T-helper 2 cell (primary cell): ENCODE measurements at regions not wholly inside any gene's neighbourhood (a gene's known extent, or its start where the extent isn't known, plus 50 kb on each side); places are given as distances from the start of the nearest gene placed in this dataset.
"Not testable (repeated sequence)": the region's sequence is repeated elsewhere in the genome, so short reads cannot be mapped to it uniquely, and the experiment has no call there.

ENCODE experiments used
- DNase-seq, 5 experiments: peaks; one replicate each; pipeline versions ENCODE4 v3.0.0 to v3.0.0-alpha.2; 2012 to 2022

DNA sequence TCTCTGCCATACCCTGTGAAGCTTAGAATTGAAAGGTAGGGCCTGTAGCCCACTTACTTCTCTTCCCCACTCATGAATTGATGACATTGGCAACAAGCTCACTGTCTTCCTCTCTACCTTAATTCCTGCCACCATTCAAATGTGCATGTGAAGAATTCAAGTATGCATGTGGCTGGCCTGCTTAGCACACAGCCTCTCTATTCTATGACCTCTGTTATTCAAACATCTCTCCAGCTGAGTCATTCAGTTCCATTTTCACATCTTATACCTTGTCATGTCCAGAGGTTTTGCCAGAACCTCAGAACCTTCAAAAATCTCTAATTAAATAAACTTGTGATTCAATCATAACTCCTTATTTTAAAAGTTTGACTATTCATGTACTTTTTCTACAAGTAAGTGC lies 114.7 kb upstream of the MAN2A1 start:
- DNase-seq, result no peak

- DNase-seq, result no peak
Observed at GRCh38 chr5:109573766-109574165, 116.0 kb upstream of the MAN2A1 start.

- no peak for DNase-seq
Observed at GRCh38 chr5:109573256-109573655, 116.5 kb upstream of the MAN2A1 start.

DNA sequence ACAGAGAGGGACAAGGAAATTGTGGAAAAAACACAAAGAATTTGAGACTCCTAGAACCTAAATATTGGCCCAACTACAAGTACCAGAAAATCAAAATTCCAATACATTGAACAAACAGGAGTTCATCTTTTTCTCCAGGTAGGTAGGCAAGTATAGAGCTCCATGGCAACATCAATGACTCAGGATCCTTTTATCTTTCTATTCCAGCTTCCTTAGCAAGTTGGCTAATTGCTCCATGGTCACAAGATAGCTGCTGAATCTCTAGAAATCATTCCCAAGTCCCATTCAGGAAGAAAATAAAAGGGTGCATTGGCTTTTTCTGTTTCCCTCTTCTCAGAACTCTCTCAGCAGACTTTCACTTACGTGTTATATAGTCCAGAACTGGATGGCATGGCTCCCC lies 117.9 kb upstream of the MAN2A1 start:
- DNase-seq, result no peak

DNA sequence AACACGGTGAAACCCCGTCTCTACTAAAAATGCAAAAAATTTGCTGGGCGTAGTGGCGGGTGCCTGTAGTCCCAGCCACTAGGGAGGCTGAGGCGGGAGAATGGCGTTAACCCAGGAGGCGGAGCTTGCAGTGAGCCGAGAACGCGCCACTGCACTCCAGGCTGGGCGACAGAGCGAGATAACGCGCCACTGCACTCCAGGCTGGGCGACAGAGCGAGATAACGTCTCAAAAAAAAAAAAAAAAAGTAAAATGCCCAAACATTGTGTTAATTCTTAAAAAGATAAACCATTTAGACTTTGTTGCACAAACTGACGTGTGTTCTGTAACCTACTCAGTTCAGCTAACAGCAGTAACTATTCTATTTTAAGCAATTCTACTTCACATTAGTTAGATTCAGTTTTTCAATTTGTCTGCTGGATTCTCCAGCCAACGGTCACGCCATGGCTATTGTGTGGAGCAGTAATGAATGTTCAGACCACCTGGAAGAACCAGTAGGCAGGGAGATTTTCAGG lies 119.3 kb upstream of the MAN2A1 start:
- no peak for DNase-seq

DNA sequence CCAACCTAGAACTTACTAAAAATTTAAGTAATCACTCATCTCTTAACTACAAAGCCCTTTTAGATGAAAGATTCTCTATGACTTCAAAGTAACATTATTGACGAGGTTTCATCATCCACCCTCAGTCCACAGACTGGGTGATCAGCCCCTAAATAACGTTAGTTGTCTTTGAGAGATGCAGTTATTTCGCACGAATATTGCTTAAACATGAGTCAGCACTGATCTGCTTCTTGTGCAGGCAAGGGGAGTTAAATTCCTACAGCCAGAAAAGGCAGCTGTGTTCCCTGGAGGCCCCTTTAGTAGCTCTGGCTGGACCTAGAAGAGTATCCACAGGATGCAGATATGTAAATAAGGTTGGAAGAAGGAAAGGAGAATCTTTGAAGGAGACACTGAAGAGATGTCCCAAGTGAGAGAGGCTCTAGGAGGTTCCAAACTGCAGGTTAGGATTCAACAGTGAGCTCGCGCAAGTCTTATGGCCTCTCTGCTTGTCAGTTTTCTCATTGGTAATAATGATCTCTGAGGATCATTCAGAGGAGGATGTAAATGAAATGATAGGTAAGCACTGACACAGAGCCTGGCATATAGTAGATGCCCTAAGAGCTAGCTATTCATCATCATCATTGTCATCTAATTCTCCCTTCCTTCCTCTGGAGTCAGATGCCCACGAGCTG lies 122.2 kb upstream of the MAN2A1 start:
- no peak for DNase-seq

DNA sequence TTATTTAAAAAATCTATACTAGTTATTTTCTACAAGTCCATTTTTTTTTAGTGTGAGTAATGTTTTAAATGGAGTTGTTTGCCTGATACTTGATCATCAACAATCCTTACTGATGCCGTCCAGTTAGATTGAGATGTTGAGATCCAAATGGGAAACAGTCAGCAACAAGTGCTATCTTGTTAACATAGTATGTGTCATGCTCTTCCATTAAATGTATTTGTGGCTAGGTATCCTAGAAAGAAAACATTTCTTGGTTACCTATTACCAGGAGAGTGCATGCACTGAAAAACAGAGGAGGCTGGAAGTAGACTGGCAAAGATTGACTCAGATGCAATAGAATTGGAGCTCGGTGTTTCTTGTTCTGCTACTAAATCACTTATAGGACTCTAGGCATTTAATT lies 123.4 kb upstream of the MAN2A1 start:
- DNase-seq, result no peak

DNA sequence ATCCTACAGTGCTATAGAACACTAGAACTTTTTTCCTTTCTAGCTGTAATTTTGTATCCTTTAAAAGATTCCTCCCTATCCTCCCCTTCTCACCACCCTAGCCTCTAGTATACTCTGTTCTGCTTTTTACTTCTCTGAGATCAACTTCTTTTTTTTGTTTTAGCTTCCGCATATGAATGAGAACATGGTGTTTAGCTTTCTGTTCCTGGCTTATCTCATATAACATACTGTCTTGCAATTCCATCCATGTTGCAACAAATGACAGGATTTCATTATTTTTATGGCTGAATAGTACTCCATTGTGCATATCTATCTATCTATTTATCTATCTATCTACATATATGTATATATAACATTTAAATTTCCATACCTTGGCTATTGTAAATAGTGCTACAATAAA lies 126.0 kb upstream of the MAN2A1 start:
- DNase-seq, result no peak

DNA sequence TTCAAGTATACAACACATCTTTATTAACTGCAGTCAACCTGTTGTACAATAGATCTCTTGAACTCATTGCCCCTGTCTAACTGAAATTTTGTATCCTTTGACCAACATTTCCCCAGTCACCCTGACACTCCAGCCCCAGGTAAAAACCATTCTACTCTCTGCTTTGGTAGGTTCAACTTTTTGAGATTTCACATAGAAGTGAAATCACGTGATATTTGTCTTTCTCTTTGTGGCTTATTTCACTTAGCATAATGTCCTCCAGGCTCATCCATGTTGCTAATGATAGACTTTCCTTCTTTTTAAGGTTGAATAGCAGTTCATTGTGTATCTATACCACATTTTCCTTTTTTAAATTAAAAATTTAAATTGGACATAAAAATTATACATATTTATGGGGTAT lies 126.5 kb upstream of the MAN2A1 start:
- DNase-seq, result no peak

- DNase-seq, result no peak
Observed at GRCh38 chr5:109562441-109562840, 127.3 kb upstream of the MAN2A1 start.

DNA sequence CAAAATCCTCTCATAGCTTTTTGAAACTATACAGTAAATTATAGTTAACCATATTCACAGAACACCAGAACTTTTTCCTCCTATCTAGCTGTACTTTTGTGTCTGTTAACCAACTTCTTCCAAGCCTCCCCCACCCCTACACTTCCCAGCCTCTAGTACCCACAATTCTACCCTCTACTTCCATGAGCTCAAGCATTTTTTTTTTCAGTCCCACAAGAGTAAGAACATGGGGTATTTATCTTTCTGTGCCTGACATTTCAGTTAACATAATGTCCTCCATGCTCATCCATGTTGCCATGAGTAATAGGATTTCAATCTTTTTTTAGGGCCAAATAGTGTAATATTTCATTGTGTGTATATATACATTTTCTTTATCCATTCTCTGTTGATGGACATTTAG lies 128.3 kb upstream of the MAN2A1 start:
- DNase-seq, result no peak

- DNase-seq, result no peak
Observed at GRCh38 chr5:109560554-109560953, 129.2 kb upstream of the MAN2A1 start.

GRCh38 chr5:109558952-109559351 lies 130.8 kb upstream of the MAN2A1 start:
- DNase-seq, result no peak

GRCh38 chr5:109558364-109558763 lies 131.4 kb upstream of the MAN2A1 start:
- peak in 1 of 5 experiments; percentile 0 for DNase-seq

DNA sequence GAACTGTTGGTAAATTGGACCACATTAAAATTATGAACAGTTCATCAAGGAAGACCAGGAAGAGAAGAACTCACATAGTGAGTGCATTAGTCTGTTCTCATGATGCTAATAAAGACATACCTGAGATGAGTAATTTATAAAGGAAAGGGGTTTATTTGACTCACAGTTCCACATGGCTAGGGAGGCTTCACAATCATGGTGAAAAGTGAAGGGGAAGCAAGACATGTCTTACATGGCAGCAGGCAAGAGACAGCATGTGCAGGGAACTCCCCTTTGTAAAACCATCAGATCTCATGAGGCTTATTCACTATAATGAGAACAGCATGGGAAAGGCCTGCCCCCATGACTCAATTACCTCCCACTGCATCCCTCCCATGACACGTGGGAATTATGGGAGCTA lies 135.9 kb upstream of the MAN2A1 start:
- no peak for DNase-seq

- not testable (repeated sequence) for DNase-seq
Observed at GRCh38 chr5:109551234-109551633, 138.5 kb upstream of the MAN2A1 start.

DNA sequence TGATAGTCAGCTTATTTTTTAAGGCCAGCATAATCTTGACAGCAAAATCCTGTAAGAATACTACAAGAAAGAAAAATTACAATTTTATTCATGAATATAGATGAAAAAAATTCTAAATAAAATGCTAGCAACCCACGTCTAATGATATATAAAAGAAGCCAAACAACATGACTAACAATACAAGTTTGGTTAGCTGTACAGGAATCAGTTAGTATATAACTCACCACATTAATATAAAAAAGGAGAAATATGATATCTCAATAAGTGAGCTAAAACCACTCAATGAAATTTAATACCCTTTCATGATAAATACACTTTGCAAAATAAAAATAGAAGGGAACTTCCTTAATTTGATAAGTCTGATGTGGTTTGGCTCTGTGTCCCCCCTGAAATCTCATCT lies 139.7 kb upstream of the MAN2A1 start:
- no peak for DNase-seq

- DNase-seq, result no peak
Observed at GRCh38 chr5:109546461-109546860, 136.7 kb upstream of the PJA2 start.

DNA sequence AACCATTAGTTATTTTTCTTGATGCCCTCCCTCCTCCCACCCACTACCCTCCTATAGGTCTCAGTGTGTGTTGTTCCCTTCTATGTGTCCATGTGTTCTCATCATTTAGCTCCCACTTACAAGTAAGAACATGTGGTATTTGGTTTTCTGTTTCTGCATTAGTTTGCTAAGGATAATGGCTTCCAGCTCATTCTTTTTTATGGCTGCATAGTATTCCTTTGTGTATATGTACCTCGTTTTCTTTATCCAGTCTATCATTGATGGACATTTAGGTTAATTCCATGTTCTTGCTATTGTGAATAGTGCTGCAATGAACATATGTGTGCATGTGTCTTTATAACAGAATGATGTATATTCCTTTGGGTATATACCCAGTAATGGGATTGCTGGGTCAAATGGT lies 135.1 kb upstream of the PJA2 start:
- not testable (repeated sequence) for DNase-seq

GRCh38 chr5:109538692-109539091 lies 128.9 kb upstream of the PJA2 start:
- not testable (repeated sequence) for DNase-seq

DNA sequence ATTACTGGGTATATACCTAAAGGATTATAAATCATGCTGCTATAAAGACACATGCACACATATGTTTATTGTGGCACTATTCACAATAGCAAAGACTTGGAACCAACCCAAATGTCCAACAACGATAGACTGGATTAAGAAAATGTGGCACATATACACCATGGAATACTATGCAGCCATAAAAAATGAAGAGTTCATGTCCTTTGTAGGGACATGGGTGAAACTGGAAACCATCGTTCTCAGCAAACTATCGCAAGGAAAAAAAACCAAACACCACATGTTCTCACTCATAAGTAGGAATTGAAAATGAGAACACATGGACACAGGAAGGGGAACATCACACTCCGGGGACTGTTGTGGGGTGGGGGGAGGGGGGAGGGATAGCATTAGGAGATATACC lies 125.3 kb upstream of the PJA2 start:
- DNase-seq, result not testable (repeated sequence)

- DNase-seq, result no peak
Observed at GRCh38 chr5:109533751-109534272, 124.0 kb upstream of the PJA2 start.

DNA sequence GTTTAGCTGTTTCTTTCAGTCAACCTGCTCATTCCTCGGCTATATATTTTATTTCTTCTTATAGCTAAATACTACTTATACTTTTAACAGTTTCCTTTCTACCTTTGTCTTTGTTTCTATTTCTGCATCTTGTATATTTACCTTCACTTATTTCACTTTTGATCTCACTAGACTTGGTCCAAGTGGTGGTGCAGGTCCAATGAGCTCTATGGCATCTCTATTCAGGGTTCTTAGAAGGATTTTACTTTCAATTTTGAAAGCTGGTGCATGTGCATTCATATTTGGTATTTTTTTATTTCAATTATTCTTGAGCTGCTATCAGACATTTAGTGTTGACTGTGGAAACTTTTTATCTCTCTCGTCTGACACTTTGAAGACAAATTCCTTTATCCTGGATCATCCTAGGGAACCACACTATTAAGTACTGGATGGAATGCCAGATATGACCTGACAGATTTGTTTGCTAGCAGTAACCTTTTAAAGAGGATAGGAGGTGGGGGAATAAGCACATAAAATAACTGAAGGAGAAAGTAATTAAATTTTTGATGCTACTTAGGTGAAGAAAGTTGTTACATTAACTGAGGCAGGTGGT lies 123.1 kb upstream of the PJA2 start:
- DNase-seq, result no peak

DNA sequence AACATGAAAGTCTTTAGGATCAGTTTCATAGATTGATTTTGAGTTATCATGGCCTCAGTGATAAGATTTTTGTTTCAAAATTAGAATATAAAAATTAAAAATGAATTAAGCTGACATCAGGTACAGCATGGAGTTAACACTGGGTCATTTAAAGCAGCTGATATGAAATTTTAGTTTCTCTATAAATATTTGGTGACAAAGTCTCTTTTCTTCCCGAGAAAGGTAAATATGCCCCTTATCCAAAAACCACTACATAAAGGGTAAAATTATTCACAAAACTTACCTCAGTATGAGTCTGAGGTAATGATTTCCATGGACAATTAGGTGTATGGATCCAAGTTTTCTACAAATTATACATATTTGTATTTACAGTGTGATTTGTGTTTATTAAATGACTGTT lies 121.5 kb upstream of the PJA2 start:
- DNase-seq, result no peak

GRCh38 chr5:109529987-109530386 lies 120.2 kb upstream of the PJA2 start:
- no peak for DNase-seq
